HepG2 (cell line): ENCODE measurements at regions not wholly inside any gene's neighbourhood (a gene's known extent, or its start where the extent isn't known, plus 50 kb on each side); places are given as distances from the start of the nearest gene placed in this dataset.

Experiments used
- AGO2 ChIP-seq: fragments of 200-400 bp; formaldehyde crosslinking; optimal IDR thresholded peaks from 2 replicates; pipeline ENCODE3; 2017; ENCODE audit warnings: mild to moderate bottlenecking, low read depth, low read length, moderate library complexity
- DBP ChIP-seq: sonication (generic); formaldehyde crosslinking; IDR thresholded peaks from 2 replicates; pipeline ENCODE4 v1.4.0; 2020; ENCODE audit warnings: missing genetic modification reagents; ENCODE audit errors: not compliant biosample characterization
- EP300 ChIP-seq, 3 experiments: sonication (generic) in 1 of 3; formaldehyde crosslinking in 1 of 3; IDR thresholded peaks; 2 replicates each; pipeline versions ENCODE4 v1.5.1 to v1.6.1; 2011 to 2020; ENCODE audit warnings: low read depth in 2 of 3, low read length in 2 of 3, borderline replicate concordance in 1 of 3, improper control_type of control experiment in 1 of 3, mild to moderate bottlenecking in 1 of 3, missing genetic modification reagents in 1 of 3, moderate library complexity in 1 of 3
- ETV5 ChIP-seq: IDR thresholded peaks from 2 replicates; pipeline ENCODE4 v1.6.1; 2018; ENCODE audit warnings: missing biosample characterization, missing genetic modification reagents, inconsistent platforms, borderline replicate concordance
- FOXA3 ChIP-seq: IDR thresholded peaks from 2 replicates; pipeline ENCODE4 v1.6.1; 2016; ENCODE audit warnings: missing genetic modification reagents, missing compliant biosample characterization
- HHEX ChIP-seq: IDR thresholded peaks from 2 replicates; pipeline ENCODE4 v1.6.1; 2016; ENCODE audit warnings: control low read depth
- HMGXB3 ChIP-seq: sonication (generic); formaldehyde crosslinking; IDR thresholded peaks from 2 replicates; pipeline ENCODE4 v1.4.0; 2020; ENCODE audit warnings: missing genetic modification reagents, borderline replicate concordance
- KLF12 ChIP-seq: sonication (generic); formaldehyde crosslinking; IDR thresholded peaks from 2 replicates; pipeline ENCODE4 v1.4.0; 2020; ENCODE audit warnings: missing genetic modification reagents, borderline replicate concordance
- PHF21A ChIP-seq: sonication (generic); formaldehyde crosslinking; IDR thresholded peaks from 2 replicates; pipeline ENCODE4 v1.5.0; 2020; ENCODE audit warnings: mild to moderate bottlenecking, missing genetic modification reagents
- RFX1 ChIP-seq: fragments of 450-650 bp; IDR thresholded peaks from 2 replicates; pipeline ENCODE4 v1.6.1; 2017
- SRSF1 ChIP-seq: fragments of 200-400 bp; formaldehyde crosslinking; optimal IDR thresholded peaks from 2 replicates; pipeline ENCODE3; 2017; ENCODE audit warnings: mild to moderate bottlenecking, low read depth, low read length, moderate library complexity
- ZBTB21 ChIP-seq: sonication (generic); formaldehyde crosslinking; IDR thresholded peaks from 2 replicates; pipeline ENCODE4 v1.4.0; 2020; ENCODE audit warnings: missing genetic modification reagents
- ZC3H13 ChIP-seq: sonication (generic); formaldehyde crosslinking; IDR thresholded peaks from 2 replicates; pipeline ENCODE4 v1.8.1; 2023; ENCODE audit warnings: mild to moderate bottlenecking, missing genetic modification reagents, moderate library complexity
- ZIK1 ChIP-seq: sonication (generic); formaldehyde crosslinking; IDR thresholded peaks from 2 replicates; pipeline ENCODE4 v1.5.0; 2020; ENCODE audit warnings: mild to moderate bottlenecking, low read depth, missing genetic modification reagents, borderline replicate concordance
- ZKSCAN5 ChIP-seq: sonication (generic); formaldehyde crosslinking; IDR thresholded peaks from 2 replicates; pipeline ENCODE4 v1.5.1; 2020; ENCODE audit warnings: mild to moderate bottlenecking, missing genetic modification reagents
- ZNF749 ChIP-seq: sonication (generic); formaldehyde crosslinking; IDR thresholded peaks from 2 replicates; pipeline ENCODE4 v1.8.0; 2022; ENCODE audit warnings: mild to moderate bottlenecking, missing genetic modification reagents, moderate library complexity, borderline replicate concordance
- ZNF777 ChIP-seq: sonication (generic); formaldehyde crosslinking; IDR thresholded peaks from 2 replicates; pipeline ENCODE4 v1.4.0; 2020; ENCODE audit warnings: missing genetic modification reagents
- ZSCAN25 ChIP-seq: sonication (generic); formaldehyde crosslinking; IDR thresholded peaks from 2 replicates; pipeline ENCODE4 v1.8.0; 2022; ENCODE audit warnings: mild to moderate bottlenecking, missing genetic modification reagents
- TF ChIP-seq, protein P1 (sequence below): sonication (generic); formaldehyde crosslinking; IDR thresholded peaks from 2 replicates; pipeline ENCODE4 v1.4.0; 2020; ENCODE audit warnings: mild to moderate bottlenecking, missing genetic modification reagents
- TF ChIP-seq, protein P2 (sequence below): IDR thresholded peaks from 2 replicates; pipeline ENCODE4 v1.6.1; 2018; ENCODE audit warnings: missing genetic modification reagents

GRCh38 chr20:53829724-53830521, 236.3 kb upstream of the ZNF217 start (continued):
- TF ChIP-seq HMGXB3 (CRISPR knock-in tag) (no peak), ZIK1 (CRISPR knock-in tag) (no peak), ZNF777 (no peak), ZC3H13 (CRISPR knock-in tag) (no peak), RFX1 (no peak), HHEX (CRISPR knock-in tag) (no peak), ZNF749 (no peak), ZSCAN25 (peak; percentile 51; the same call in 1 of the 2 replicates), EP300 (IDR thresholded peaks at IDR 0.05; ENCODE audit: low read depth in 2 of 2, low read length in 2 of 2) (peak in 1 of 2 experiments; percentile 74; a peak in 2 of 4 replicates), EP300 (CRISPR knock-in tag; IDR thresholded peaks at IDR 0.05; ENCODE audit: borderline replicate concordance) (no peak), PHF21A (peak; percentile 55; the same call in 1 of the 2 replicates), ETV5 (CRISPR knock-in tag) (no peak; the same call in 1 of the 2 replicates), ZBTB21 (CRISPR knock-in tag) (no peak), ZKSCAN5 (no peak), FOXA3 (peak; percentile 85), AGO2 (no peak), SRSF1 (no peak), KLF12 (CRISPR knock-in tag) (no peak), DBP (CRISPR knock-in tag) (no peak)
- TF ChIP-seq, protein P1, sequence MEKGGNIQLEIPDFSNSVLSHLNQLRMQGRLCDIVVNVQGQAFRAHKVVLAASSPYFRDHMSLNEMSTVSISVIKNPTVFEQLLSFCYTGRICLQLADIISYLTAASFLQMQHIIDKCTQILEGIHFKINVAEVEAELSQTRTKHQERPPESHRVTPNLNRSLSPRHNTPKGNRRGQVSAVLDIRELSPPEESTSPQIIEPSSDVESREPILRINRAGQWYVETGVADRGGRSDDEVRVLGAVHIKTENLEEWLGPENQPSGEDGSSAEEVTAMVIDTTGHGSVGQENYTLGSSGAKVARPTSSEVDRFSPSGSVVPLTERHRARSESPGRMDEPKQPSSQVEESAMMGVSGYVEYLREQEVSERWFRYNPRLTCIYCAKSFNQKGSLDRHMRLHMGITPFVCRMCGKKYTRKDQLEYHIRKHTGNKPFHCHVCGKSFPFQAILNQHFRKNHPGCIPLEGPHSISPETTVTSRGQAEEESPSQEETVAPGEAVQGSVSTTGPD (CRISPR knock-in tag), result no peak
- TF ChIP-seq, protein P2, sequence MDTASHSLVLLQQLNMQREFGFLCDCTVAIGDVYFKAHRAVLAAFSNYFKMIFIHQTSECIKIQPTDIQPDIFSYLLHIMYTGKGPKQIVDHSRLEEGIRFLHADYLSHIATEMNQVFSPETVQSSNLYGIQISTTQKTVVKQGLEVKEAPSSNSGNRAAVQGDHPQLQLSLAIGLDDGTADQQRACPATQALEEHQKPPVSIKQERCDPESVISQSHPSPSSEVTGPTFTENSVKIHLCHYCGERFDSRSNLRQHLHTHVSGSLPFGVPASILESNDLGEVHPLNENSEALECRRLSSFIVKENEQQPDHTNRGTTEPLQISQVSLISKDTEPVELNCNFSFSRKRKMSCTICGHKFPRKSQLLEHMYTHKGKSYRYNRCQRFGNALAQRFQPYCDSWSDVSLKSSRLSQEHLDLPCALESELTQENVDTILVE (CRISPR knock-in tag), result peak; percentile 53; the same call in 1 of the 2 replicates
